T-cell (primary cell): ENCODE measurements at regions not wholly inside any gene's neighbourhood (a gene's known extent, or its start where the extent isn't known, plus 50 kb on each side); places are given as distances from the start of the nearest gene placed in this dataset.

Experiments used
- ATAC-seq, 4 experiments: fragments of 200-7000 bp in 3 of 4; fragments of 150-1000 bp in 1 of 4; cut with Tn5 transposase; replicated peaks in 1 of 4; 1 replicate in 3 of 4; 2 replicates in 1 of 4; pipeline ENCODE4 v1.10.0; 2021; ENCODE audit warnings: moderate library complexity in 3 of 4, mild to moderate bottlenecking in 2 of 4, moderate number of reproducible peaks in 1 of 4
- CTCF ChIA-PET, 2 donors: fragments of 300-600 bp; sonication (Branson Sonifier 250); formaldehyde crosslinking; loops; one replicate each; lab custom pipeline; 2022; ENCODE audit warnings: antibody characterized with exemption in 2 of 2; lab: Charles Lee
- POLR2A ChIA-PET, 2 donors: fragments of 300-600 bp; sonication (Branson Sonifier 250); formaldehyde crosslinking; loops; one replicate each; lab custom pipeline; 2022; ENCODE audit warnings: antibody characterized with exemption in 2 of 2; lab: Charles Lee
- DNase-seq, 35 experiments: peaks; one replicate each; pipeline versions ENCODE4 v3.0.0 to v3.0.0-alpha.2; 2013 to 2023
- H3K27ac ChIP-seq: one replicate; pipeline ENCODE4 v1.5.1; 2013; ENCODE audit warnings: low read length
- H3K27me3 ChIP-seq, 2 experiments: replicated peaks in 1 of 2; 1 replicate in 1 of 2; 2 replicates in 1 of 2; pipeline versions ENCODE4 v1.6.1 to v1.7.0; 2013; ENCODE audit warnings: low read length in 1 of 2, mixed read lengths in 1 of 2; ENCODE audit not compliant: control insufficient read depth in 2 of 2, insufficient read depth in 2 of 2; ENCODE audit errors: extremely low read depth in 1 of 2
- H3K36me3 ChIP-seq, 2 donors: 1 replicate in 1 of 2; 2 replicates in 1 of 2; pipeline versions ENCODE4 v1.6.1 to v1.7.0; 2013; ENCODE audit warnings: low read length in 1 of 2; ENCODE audit not compliant: control insufficient read depth in 2 of 2, insufficient read depth in 1 of 2; ENCODE audit errors: extremely low read depth in 1 of 2
- H3K4me1 ChIP-seq, 2 experiments: 1 replicate in 1 of 2; 2 replicates in 1 of 2; pipeline versions ENCODE4 v1.6.1 to v1.7.0; 2013; ENCODE audit warnings: low read length in 2 of 2, mixed read lengths in 1 of 2; ENCODE audit not compliant: insufficient read depth in 2 of 2, control insufficient read depth in 1 of 2; ENCODE audit errors: extremely low read depth in 1 of 2
- H3K4me3 ChIP-seq, 2 donors: 1 replicate in 1 of 2; 2 replicates in 1 of 2; pipeline versions ENCODE4 v1.5.1 to v1.7.0; 2013; ENCODE audit warnings: mild to moderate bottlenecking in 2 of 2, low read length in 1 of 2, moderate library complexity in 1 of 2; ENCODE audit not compliant: control insufficient read depth in 1 of 2; ENCODE audit errors: extremely low read depth in 1 of 2
- H3K9me3 ChIP-seq: 2 replicates; pipeline ENCODE4 v1.7.0; 2013
- H3K27ac Mint-ChIP-seq, 2 donors: one replicate each; pipeline ENCODE4 v1.8.0; 2020 to 2021; ENCODE audit warnings: mild to moderate bottlenecking in 2 of 2, mixed read lengths in 2 of 2
- H3K27me3 Mint-ChIP-seq, 2 donors: one replicate each; pipeline ENCODE4 v1.8.0; 2021 to 2022; ENCODE audit warnings: mixed read lengths in 2 of 2
- H3K36me3 Mint-ChIP-seq: one replicate; pipeline ENCODE4 v1.8.0; 2021; ENCODE audit warnings: mixed read lengths
- H3K4me1 Mint-ChIP-seq, 3 donors: one replicate each; pipeline ENCODE4 v1.8.0; 2020 to 2022; ENCODE audit warnings: mixed read lengths in 3 of 3, mild to moderate bottlenecking in 1 of 3
- H3K4me3 Mint-ChIP-seq, 3 donors: one replicate each; pipeline ENCODE4 v1.8.0; 2020 to 2022; ENCODE audit warnings: mild to moderate bottlenecking in 3 of 3, mixed read lengths in 3 of 3, moderate library complexity in 3 of 3
- H3K9me3 Mint-ChIP-seq, 3 donors: one replicate each; pipeline ENCODE4 v1.8.0; 2020 to 2022; ENCODE audit warnings: mixed read lengths in 3 of 3
- WGBS: methylation state at CpG from one replicate; pipeline ENCODE4 v1.1.5; 2013; ENCODE audit warnings: missing lambda C conversion rate; ENCODE audit not compliant: insufficient coverage; 5-methylcytosine and 5-hydroxymethylcytosine counted together

DNA sequence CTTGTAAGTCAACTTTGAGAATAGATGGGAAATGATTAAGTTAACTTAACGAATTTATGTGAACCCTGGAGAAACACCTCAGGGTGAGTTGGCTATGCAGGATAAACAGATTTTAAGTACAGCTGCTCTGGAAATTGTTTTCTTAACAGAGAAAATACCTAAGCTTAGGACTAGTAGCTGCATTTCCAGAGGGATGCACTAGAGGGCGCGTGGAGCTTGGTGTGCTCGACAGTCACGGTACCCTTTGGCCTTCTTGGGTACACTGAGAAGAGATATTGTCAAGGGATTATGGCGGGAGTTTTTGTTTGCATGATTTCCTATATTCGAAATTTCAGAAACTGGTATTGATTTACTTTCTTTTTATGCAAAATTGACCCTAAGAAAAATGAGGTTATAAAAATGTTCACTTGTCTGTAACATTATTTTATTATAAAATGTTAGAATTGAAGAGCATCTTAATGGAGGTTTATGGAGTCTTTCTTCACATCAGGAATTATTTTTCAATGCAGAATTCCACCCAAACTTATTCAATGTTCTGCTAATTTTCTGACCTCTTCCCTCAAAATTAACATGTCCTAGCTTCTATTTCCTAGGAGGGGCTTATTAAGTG lies 58.4 kb upstream of the MYO3A start:
- ATAC-seq (peak in 3 of 4 experiments; percentile 38 to 68 (median 62)), DNase-seq (peak in 34 of 35 experiments; percentile 4 to 68 (median 38))
- H3K4me3 ChIP-seq = no peak overlapping the region
- CTCF ChIA-PET = interaction anchor here (0.6 to 1.7 kb wide), 15 partner anchors 9 to 1679 kb away, joined by 3 to 8 read pairs (median 4); no protein-coding TSS in a partner anchor
- Mint-ChIP-seq H3K27ac (no peak overlapping the region), H3K4me3 (no peak overlapping the region), H3K36me3 (no peaks in the 10 kb centered on the region), H3K27me3 (peaks cover 2 to 9% of the 10 kb centered on the region in 2 donors), H3K9me3 (peaks cover 0 to 7% (median 6%) of the 10 kb centered on the region in 3 donors), H3K4me1 (no peaks in the 10 kb centered on the region)
- no peak overlapping the region for H3K27ac ChIP-seq
- no peaks in the 10 kb centered on the region for H3K4me1 ChIP-seq
- WGBS = 0% methylated on average over 4 of the region's 7 CpGs
- H3K9me3 ChIP-seq = no peaks in the 10 kb centered on the region
- H3K36me3 ChIP-seq = no peaks in the 10 kb centered on the region
- peaks cover 0 to 3% of the 10 kb centered on the region in 2 experiments for H3K27me3 ChIP-seq
- POLR2A ChIA-PET = no interaction called here

DNA sequence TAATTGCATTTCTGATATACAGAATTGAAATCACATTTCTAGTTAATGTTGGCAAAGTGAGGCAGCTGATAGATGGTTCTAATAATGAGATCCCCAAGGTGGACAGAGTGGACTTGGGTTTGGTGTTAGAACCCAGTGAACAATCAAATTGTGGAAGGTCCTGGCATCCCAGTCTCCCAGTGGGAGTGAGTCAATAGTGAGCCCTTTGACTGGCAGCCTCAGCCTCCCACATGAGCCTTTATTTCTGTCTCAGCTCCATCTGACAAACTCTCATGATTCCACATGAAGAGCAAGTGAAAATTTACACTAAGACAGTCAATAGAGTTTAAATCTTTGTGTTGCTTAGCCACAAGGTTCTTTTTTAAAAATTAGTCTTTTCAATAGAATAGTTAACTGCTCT lies 56.7 kb upstream of the MYO3A start:
- no peak for DNase-seq
- Mint-ChIP-seq H3K27ac (no peak overlapping the region), H3K4me3 (no peak overlapping the region), H3K36me3 (no peaks in the 10 kb centered on the region), H3K27me3 (peaks cover 2 to 7% of the 10 kb centered on the region in 2 donors), H3K4me1 (no peaks in the 10 kb centered on the region), H3K9me3 (no peaks in the 10 kb centered on the region)
- no peaks in the 10 kb centered on the region for H3K9me3 ChIP-seq
- H3K4me3 ChIP-seq = no peak overlapping the region
- H3K27me3 ChIP-seq = peaks cover 0 to 3% of the 10 kb centered on the region in 2 experiments
- ChIA-PET POLR2A (no interaction called here), CTCF (no interaction called here)
- ATAC-seq = no peak
- no peaks in the 10 kb centered on the region for H3K36me3 ChIP-seq
- no peak overlapping the region for H3K27ac ChIP-seq
- no peaks in the 10 kb centered on the region for H3K4me1 ChIP-seq
